HEK293 (cell line): ENCODE measurements at regions not wholly inside any gene's neighbourhood (a gene's known extent, or its start where the extent isn't known, plus 50 kb on each side); places are given as distances from the start of the nearest gene placed in this dataset.

Experiments used
- BCL11A ChIP-seq: fragments of 450-650 bp; formaldehyde crosslinking; IDR thresholded peaks from 2 replicates; pipeline ENCODE4 v1.5.1; 2016; ENCODE audit warnings: low read depth, missing biosample characterization, missing genetic modification characterization
- CTCF ChIP-seq: fragments of 450-650 bp; formaldehyde crosslinking; IDR thresholded peaks from 2 replicates; pipeline ENCODE4 v1.5.1; 2016; ENCODE audit warnings: missing biosample characterization, missing genetic modification characterization
- PRDM10 ChIP-seq: fragments of 450-650 bp; formaldehyde crosslinking; IDR thresholded peaks from 2 replicates; pipeline ENCODE4 v1.5.1; 2016; ENCODE audit warnings: missing biosample characterization, missing genetic modification characterization
- SETDB1 ChIP-seq: IDR thresholded peaks from one replicate; pipeline ENCODE4 v1.6.1; 2017; ENCODE audit warnings: mild to moderate bottlenecking, low read length, moderate library complexity, mixed read lengths; ENCODE audit not compliant: insufficient read length
- TCF7L2 ChIP-seq: IDR thresholded peaks from 2 replicates; pipeline ENCODE4 v1.6.1; 2011; ENCODE audit warnings: low read depth, mild to moderate bottlenecking, inconsistent platforms, low read length, moderate library complexity, borderline replicate concordance
- ZBTB11 ChIP-seq: fragments of 450-650 bp; formaldehyde crosslinking; conservative IDR thresholded peaks from 2 replicates; pipeline ENCODE4 v1.5.1; 2016; ENCODE audit warnings: low read depth, missing biosample characterization, missing genetic modification characterization
- ZFP37 ChIP-seq: fragments of 450-650 bp; formaldehyde crosslinking; IDR thresholded peaks from 2 replicates; pipeline ENCODE4 v1.5.1; 2016; ENCODE audit warnings: missing biosample characterization, missing genetic modification characterization
- ZNF324 ChIP-seq: fragments of 450-650 bp; formaldehyde crosslinking; IDR thresholded peaks from 2 replicates; pipeline ENCODE4 v1.5.1; 2016; ENCODE audit warnings: missing biosample characterization, missing genetic modification characterization
- ZNF416 ChIP-seq: fragments of 450-650 bp; formaldehyde crosslinking; IDR thresholded peaks from 2 replicates; pipeline ENCODE4 v1.5.1; 2016; ENCODE audit warnings: missing biosample characterization, missing genetic modification characterization
- ZNF830 ChIP-seq: fragments of 450-650 bp; IDR thresholded peaks from 2 replicates; pipeline ENCODE4 v1.5.0; 2018; ENCODE audit warnings: missing biosample characterization, missing genetic modification characterization, low read depth, mild to moderate bottlenecking, moderate library complexity

GRCh38 chr5:17042041-17042440 is 106.0 kb upstream of the MYO10 start:
- TF ChIP-seq SETDB1 (no peak), CTCF (tag by site-specific recombination) (no peak), ZFP37 (tag by site-specific recombination) (no peak), ZNF830 (no peak), BCL11A (tag by site-specific recombination) (no peak), ZBTB11 (tag by site-specific recombination) (no peak), ZNF324 (tag by site-specific recombination) (no peak), PRDM10 (no peak), ZNF416 (tag by site-specific recombination) (no peak), TCF7L2 (no peak)
